HepG2 (cell line): ENCODE measurements at regions not wholly inside any gene's neighbourhood (a gene's known extent, or its start where the extent isn't known, plus 50 kb on each side); places are given as distances from the start of the nearest gene placed in this dataset.
"Not testable (repeated sequence)": the region's sequence is repeated elsewhere in the genome, so short reads cannot be mapped to it uniquely, and the experiment has no call there.

Experiments used
- ATAC-seq: fragments of 200-7000 bp; cut with Tn5 transposase; 3 replicates; pipeline ENCODE4 v1.9.1; 2020; ENCODE audit warnings: mild to moderate bottlenecking, moderate library complexity
- BruUV-seq: library from RNA; stranded (reverse); fragments of 400-500 nt; replicated peaks from 2 replicates; lab custom pipeline; 2021; lab: Mats Ljungman, UMichigan
- CTCF ChIA-PET: fragments of 300-600 bp; formaldehyde crosslinking; extraction: SDS; loops from one replicate; lab custom pipeline; 2021; ENCODE audit warnings: low total read pairs, inconsistent platforms, low intra/inter-chr PET ratio; lab: Yijun Ruan, JAX
- POLR2A ChIA-PET: fragments of 350-600 bp; sonication (Branson Sonifier 250); formaldehyde crosslinking; loops from one replicate; lab custom pipeline; 2020; ENCODE audit warnings: antibody characterized with exemption, inconsistent platforms; lab: Yijun Ruan, JAX
- DNase-seq: peaks from one replicate; pipeline ENCODE4 v3.0.0-alpha.2; 2015; ENCODE audit warnings: low spot score
- FAIRE-seq: peaks from 3 replicates; lab custom pipeline; 2011; peaks lifted over from hg19 to GRCh38; lab: Jason Lieb, UNC
- H2AFZ ChIP-seq: one replicate; pipeline ENCODE4 v1.6.1; 2011; ENCODE audit warnings: low read length, inconsistent platforms
- H3K27ac ChIP-seq: fragments of 300-600 bp; 3 replicates; pipeline ENCODE4 v1.8.0; 2011; ENCODE audit warnings: mixed run types, mild to moderate bottlenecking, mixed read lengths, low read length, inconsistent platforms; ENCODE audit not compliant: insufficient read depth; ENCODE audit errors: extremely low read length
- H3K27me3 ChIP-seq, 2 experiments: fragments of 200-600 bp in 1 of 2; 2 replicates in 1 of 2; 3 replicates in 1 of 2; pipeline versions ENCODE4 v1.6.0 to v1.8.0; 2011; ENCODE audit warnings: low read length in 2 of 2, mild to moderate bottlenecking in 2 of 2, moderate library complexity in 2 of 2, inconsistent platforms in 1 of 2; ENCODE audit not compliant: insufficient read depth in 2 of 2, control insufficient read depth in 1 of 2
- H3K36me3 ChIP-seq, 2 experiments: fragments of 200-600 bp in 1 of 2; replicated peaks in 1 of 2; 2 replicates in 1 of 2; 3 replicates in 1 of 2; pipeline versions ENCODE4 v1.5.1 to v1.8.0; 2011; ENCODE audit warnings: low read length in 2 of 2, inconsistent platforms in 1 of 2; ENCODE audit not compliant: insufficient read depth in 2 of 2, control insufficient read depth in 1 of 2
- H3K4me1 ChIP-seq: 2 replicates; pipeline ENCODE4 v1.5.1; 2012; ENCODE audit warnings: low read length, inconsistent platforms; ENCODE audit not compliant: insufficient read depth
- H3K4me2 ChIP-seq: 2 replicates; pipeline ENCODE4 v1.6.0; 2011; ENCODE audit warnings: low read depth, low read length, inconsistent platforms
- H3K4me3 ChIP-seq, 3 experiments: fragments of 200-600 bp in 1 of 3; sonication (generic), shearing (Covaris generic) in 1 of 3; replicated peaks in 1 of 3; 2 replicates each; pipeline ENCODE4 v1.5.1; 2011 to 2016; ENCODE audit warnings: low read length in 3 of 3, inconsistent platforms in 2 of 3, low read depth in 2 of 3, mild to moderate bottlenecking in 2 of 3, control low read depth in 1 of 3, mixed read lengths in 1 of 3; ENCODE audit not compliant: insufficient read depth in 1 of 3
- H3K79me2 ChIP-seq: one replicate; pipeline ENCODE4 v1.6.1; 2011; ENCODE audit warnings: low read length, inconsistent platforms; ENCODE audit not compliant: insufficient read depth
- H3K9ac ChIP-seq: 2 replicates; pipeline ENCODE4 v1.6.0; 2011; ENCODE audit warnings: mild to moderate bottlenecking, low read depth, low read length, inconsistent platforms; ENCODE audit not compliant: insufficient read depth
- H3K9me3 ChIP-seq: 2 replicates; pipeline ENCODE4 v1.5.1; 2012; ENCODE audit warnings: mild to moderate bottlenecking, low read length
- H4K20me1 ChIP-seq: 2 replicates; pipeline ENCODE4 v1.6.0; 2011; ENCODE audit warnings: inconsistent platforms, mild to moderate bottlenecking, low read length, moderate library complexity; ENCODE audit not compliant: insufficient read depth
- HBP1 ChIP-seq: IDR thresholded peaks from 2 replicates; pipeline ENCODE4 v1.6.1; 2016; ENCODE audit warnings: low read depth, control low read depth
- MNT ChIP-seq: fragments of 450-650 bp; IDR thresholded peaks from 2 replicates; pipeline ENCODE4 v1.6.1; 2016
- WGBS: methylation state at CpG from one replicate; pipeline ENCODE4 v1.1.6; 2017; ENCODE audit warnings: low lambda C conversion rate; 5-methylcytosine and 5-hydroxymethylcytosine counted together
- in situ Hi-C: cut with HindIII; loops from 2 replicates; pipeline ENCODE4 v1.10.0; 2017; ENCODE audit warnings: low pct_unique_long_range_greater_than_20kb; ENCODE audit not compliant: extremely low pct_ligation_motif_present
- intact Hi-C: fragments of 100-400 bp; cut with micrococcal nuclease; formaldehyde crosslinking; loops from one replicate; pipeline ENCODE4 v1.10.0; 2022; ENCODE audit not compliant: unreplicated experiment

GRCh38 chr3:40901796-40902195 is 297.5 kb upstream of the CTNNB1 start:
- in situ Hi-C loops: no loop called here

GRCh38 chr3:40907907-40908465 is 291.3 kb upstream of the CTNNB1 start:
- H3K27ac ChIP-seq, intact Hi-C loops, BruUV-seq, H3K79me2 ChIP-seq, DNase-seq, in situ Hi-C loops, CTCF ChIA-PET, FAIRE-seq, H3K4me3 ChIP-seq, H3K4me2 ChIP-seq, H3K9me3 ChIP-seq, H4K20me1 ChIP-seq, H3K27me3 ChIP-seq, H2AFZ ChIP-seq, POLR2A ChIA-PET, ATAC-seq, H3K36me3 ChIP-seq, H3K9ac ChIP-seq: not testable (repeated sequence)
- peaks cover 45% of the 10 kb centered on the region for H3K4me1 ChIP-seq
- 96% methylated on average over 20 of the region's 26 CpGs for WGBS

More at GRCh38 chr3:40901796-40902195, 297.5 kb upstream of the CTNNB1 start:
- DNase-seq: no peak
- H3K79me2 ChIP-seq: no peaks in the 10 kb centered on the region
- no peak overlapping the region for H3K4me3 ChIP-seq
- TF ChIP-seq HBP1 (CRISPR knock-in tag): no peak
- TF ChIP-seq MNT: peak; percentile 33; the same call in 1 of the 2 replicates
- no peaks in the 10 kb centered on the region for H4K20me1 ChIP-seq
- no peak overlapping the region for H3K27ac ChIP-seq
- no peak overlapping the region for H3K4me2 ChIP-seq
- H3K27me3 ChIP-seq: no peaks in the 10 kb centered on the region
- H3K36me3 ChIP-seq: no peaks in the 10 kb centered on the region
- CTCF ChIA-PET: no interaction called here
- H3K4me1 ChIP-seq: 0 out of 2 replicates have a peak, but pooled peaks cover 6% of the 10 kb centered on the region
- POLR2A ChIA-PET: no interaction called here
- no peak for ATAC-seq
- no peak for FAIRE-seq
- no peak overlapping the region for H2AFZ ChIP-seq
- no peak overlapping the region for H3K9ac ChIP-seq
- intact Hi-C loops: no loop called here
- H3K9me3 ChIP-seq: no peaks in the 10 kb centered on the region
- no TSS peak for BruUV-seq
